Right lung (tissue), 2 donors: ENCODE measurements at regions not wholly inside any gene's neighbourhood (a gene's known extent, or its start where the extent isn't known, plus 50 kb on each side); places are given as distances from the start of the nearest gene placed in this dataset.

Source experiments
- DNase-seq, 2 donors: peaks; one replicate each; pipeline ENCODE4 v3.0.0-alpha.2; 2013

DNA sequence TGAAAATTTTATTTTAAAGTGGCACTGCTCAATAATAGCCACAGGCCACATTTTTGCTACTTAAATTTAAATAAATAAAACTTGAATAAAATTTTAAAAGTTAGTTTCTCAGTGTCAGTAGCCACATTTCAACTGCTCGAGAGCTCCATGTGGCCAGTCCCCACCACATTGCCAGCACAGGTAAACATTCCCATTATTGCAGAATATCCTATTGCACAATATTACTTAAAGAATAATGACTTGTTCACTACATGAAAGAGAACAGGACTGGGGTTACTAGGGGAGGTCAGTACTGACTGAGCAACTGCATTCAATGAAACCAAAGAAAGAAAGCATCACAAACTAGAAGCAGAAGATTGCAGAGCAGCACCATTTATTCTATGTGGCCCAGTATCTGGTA, 2201.6 kb upstream of the TENM3 start:
- no peak for DNase-seq

- no peak for DNase-seq
Observed at GRCh38 chr4:180052629-180053028, 2190.6 kb upstream of the TENM3 start.

DNA sequence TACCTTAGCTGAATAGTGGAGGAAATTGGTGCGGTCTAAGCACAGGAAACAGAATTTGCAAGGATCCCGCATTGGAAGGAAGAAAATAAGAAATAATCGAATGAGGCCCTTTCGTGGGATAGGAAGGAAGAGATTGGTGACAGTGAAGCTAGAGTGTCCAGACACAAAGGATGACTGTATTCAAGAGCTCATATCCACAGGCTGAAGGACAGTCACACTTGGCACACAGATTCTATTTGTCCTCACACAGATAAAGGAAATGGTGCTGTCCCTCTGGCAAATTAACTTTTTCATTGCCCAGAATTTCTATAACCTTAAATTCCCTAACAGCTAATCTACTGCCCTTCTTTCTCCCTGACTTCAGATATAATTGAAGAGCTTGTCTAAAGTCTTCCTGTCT, 2188.9 kb upstream of the TENM3 start:
- no peak for DNase-seq

GRCh38 chr4:180057299-180057721, 2185.9 kb upstream of the TENM3 start:
- DNase-seq = no peak

GRCh38 chr4:180057891-180058671, 2185.1 kb upstream of the TENM3 start:
- peak; percentile 6 to 27 for DNase-seq

DNA sequence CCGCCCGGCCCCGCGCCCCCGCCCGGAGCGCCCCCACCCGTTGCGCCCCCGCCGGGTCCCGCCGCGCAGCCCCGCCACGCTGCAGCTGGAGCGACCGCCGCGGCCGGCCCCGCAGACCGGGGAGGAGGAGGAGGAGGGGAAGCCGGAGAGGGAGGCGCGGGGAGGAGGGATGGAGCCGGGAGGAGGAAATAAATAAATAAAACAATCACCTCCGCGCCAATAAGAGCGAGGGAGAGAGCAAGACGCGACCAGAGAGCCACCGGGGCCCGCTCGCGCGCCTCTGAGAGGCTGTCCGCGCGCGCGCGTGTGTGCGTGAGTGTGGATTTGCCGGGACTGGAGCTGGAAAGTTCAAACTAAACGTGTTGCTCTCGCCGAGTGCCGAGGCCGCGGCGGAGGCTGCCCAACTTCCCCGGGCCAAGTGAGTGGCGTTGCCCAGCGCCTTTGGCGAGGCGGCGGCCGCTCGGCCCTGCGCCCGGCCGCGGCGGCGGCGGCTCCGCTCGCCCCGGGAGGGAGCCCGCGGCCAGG, 2184.4 kb upstream of the TENM3 start:
- DNase-seq = peak; percentile 77

DNA sequence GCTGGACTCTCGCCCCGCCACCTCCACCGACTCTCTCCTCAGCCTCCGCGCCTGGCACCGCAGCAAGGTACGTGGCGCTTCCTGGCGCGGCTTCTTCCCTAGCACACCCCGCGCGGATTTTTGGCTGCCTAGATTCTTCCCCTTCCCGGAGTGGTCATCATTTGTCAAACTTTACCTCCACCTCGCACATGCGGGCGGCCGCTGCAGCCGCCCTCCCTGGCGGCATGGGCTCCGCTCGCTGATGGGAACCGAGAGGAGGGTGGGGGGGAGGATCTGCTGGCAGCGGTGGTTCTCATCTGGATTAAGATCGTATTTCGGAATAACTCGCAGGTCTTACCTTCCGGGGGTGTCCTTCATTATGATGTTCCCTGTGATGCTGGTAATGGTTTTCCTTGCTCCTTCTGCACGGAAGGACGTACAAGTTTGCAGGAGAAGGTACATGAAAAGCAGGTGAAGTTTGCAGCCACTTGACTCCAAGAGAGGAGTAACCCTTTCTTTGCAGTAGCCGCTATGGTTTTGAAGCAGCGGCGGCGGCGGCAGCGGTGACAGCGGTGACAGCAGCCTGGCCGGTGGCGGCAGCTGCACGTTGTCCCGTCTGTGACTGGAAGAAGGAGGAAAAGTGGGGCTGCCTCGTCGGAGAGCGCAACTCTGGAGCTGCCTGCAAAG, 2183.9 kb upstream of the TENM3 start:
- DNase-seq = peak; percentile 9 to 24

DNA sequence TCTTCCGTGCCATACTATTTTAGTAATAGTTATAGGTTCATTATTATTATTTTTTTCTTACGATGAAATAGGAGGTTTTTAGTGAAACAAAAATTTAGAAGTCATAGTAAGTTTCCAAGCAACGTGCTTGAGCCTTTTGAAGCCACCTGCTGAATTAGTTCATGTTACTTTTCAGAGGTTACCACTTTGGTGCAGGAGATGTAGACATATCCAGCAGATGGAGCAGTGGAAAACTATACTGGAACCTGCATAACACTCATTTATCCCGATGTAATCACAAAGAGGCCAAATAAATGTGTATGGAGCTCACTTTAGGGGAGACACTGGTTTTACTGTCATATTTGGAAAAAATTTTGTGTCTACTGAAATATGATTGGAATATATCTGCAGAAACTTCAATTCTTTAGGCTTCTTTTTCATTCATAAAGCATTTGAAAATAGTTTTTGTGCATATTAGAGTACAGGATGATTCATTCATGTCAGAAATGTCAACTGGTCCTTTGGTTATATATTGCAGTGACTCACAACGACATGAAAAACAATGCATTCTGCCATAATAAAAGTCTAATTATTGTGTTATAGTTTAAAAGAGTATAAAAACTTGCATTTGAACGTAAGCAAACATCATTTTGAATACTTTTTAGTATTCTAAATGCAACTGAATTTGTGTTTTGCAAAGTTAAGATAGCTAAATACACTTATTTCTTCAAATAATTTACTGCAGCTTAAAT, 2182.9 kb upstream of the TENM3 start:
- DNase-seq = peak; percentile 10 to 12

GRCh38 chr4:180081072-180081471, 2162.1 kb upstream of the TENM3 start:
- no peak for DNase-seq

DNA sequence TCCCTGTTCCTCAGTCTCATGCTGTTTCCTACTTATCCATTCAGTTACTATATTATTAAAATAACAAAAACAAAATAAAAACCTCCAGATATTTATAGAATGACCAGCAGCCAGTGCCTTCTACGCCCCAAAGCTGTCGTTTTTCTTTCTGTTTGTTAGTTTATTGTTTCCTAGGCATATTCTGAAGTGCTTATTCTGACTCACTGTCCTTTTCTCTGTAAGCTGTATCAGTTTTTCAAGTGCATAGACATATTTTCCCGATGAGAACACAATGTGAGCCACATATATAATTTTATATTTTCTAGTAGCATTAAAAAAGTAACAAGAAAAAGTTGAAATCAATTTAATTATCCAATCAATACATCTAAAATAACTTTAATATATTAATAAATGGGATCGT, 2158.6 kb upstream of the TENM3 start:
- DNase-seq = no peak

GRCh38 chr4:180086480-180087190, 2156.6 kb upstream of the TENM3 start:
- no peak for DNase-seq

DNA sequence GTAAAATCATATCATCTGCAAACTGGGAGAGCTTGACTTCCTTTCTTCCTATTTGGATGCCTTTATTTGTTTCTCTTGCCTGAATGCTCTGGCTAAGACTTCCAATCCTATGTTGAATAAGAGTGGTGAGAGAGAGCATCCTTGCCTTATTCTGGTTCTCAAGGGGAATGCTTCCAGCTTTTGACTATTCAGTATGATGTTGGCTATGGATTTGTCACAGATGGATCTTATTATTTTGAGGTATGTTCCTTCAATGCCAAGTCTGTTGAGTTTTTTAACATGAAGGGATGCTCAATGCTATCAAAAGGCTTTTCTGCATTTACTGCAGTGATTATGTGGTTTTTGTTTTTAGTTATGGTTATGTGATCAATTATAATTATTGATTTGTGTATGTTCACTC, 2144.6 kb upstream of the TENM3 start:
- no peak for DNase-seq

DNA sequence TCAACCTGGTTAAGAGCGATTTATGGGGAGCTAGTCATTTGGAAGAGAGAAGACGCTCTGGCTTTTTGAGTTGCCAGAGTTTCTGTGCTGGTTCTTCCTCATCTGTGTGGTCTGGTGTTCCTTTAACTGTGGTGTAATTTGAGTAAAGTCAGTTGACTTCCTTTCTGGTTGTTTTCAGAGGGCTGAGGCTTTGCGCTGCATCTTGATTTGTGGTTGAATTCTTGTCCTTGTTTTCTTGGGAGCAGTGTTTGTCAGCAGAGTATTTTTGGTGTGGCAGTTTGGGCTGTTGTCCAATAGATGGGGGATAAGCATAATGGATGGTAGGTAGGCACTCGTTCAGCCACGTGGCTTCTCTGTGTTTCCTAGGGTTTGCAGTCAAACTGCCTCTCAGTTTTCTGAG, 2143.2 kb upstream of the TENM3 start:
- DNase-seq = no peak

DNA sequence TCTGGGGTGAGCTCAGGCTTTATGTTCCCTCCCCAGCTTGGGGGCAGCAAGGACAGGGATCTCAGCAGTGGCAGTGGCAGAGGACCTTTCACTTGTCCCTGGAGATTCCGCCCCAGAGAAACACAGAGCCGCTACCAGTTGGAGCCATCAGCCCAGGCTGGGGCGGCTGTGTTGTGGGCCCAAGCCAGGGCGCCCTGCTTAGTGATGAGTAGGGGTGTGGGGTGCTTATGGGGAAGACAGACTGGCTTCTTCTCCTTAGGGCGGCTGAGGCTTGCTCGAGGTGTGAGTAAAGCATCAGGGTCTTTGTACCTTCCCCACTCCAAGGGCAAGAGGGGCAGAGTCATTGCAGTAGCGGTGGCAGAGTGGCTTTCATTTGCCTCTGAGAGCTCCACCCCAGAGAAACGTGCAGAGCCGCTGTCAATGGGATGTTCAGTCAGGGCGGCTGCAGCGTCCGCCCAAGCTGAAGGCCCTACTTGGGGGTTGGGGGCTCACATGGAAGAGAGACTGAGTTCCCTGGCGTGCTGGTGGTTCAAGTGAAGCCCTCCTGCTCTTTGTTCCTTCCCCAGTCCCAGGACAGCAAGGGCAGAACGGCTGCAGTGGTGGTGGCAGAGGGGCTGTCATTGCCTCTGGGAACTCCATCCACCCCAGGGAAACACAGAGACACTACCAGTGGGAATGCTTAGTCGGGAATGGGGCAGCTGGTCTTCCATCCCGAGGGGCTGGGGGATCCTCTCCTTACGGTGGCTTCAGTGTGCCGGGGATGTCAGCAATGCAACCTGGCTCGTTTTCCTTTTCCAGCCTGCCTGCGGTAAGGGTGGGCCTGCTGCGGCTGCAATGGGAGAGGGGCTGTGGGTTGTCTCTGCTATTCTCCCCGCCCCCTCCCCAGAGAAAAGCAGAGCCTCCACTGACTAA, 2142.5 kb upstream of the TENM3 start:
- DNase-seq = no peak

- DNase-seq = no peak
Observed at GRCh38 chr4:180101348-180102083, 2141.7 kb upstream of the TENM3 start.

DNA sequence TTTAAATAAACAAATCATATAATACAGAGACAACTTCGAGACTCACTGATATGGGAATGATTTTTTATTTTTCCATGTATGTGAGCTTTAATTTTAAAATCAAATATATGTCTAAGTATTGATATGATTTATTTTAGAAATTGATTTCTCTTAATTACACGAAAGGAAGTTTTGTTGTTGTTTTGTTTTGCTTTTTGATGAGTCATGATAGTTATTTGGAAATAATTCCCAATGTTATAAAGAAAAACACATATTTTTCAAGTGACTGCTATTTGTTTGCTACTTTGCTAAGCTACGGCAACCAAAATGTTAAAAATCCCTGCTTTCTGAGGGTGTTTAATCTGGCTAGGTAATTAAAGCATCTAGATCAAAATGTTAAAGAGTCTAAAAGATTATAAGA, 2139.4 kb upstream of the TENM3 start:
- no peak for DNase-seq

DNA sequence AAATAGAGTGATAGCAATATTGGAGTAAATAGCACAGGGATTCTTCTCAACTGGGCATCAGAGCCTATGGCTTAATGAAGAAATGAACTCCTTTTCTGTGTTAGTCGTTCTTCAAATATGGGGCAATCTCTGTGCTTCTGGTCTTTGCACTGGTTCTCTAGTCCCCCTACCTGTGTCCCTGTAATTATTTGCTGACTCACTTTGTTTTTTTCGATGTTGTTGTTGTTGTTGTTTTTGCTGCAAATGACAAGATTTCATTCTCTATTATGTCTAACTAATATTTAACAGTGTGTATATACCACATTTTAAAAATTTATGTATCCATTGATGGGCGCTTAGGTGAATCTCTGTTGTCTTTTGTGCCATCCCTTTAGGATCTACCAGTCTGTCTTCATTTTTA, 2137.8 kb upstream of the TENM3 start:
- no peak for DNase-seq

- DNase-seq = no peak
Observed at GRCh38 chr4:180106122-180106521, 2137.1 kb upstream of the TENM3 start.

DNA sequence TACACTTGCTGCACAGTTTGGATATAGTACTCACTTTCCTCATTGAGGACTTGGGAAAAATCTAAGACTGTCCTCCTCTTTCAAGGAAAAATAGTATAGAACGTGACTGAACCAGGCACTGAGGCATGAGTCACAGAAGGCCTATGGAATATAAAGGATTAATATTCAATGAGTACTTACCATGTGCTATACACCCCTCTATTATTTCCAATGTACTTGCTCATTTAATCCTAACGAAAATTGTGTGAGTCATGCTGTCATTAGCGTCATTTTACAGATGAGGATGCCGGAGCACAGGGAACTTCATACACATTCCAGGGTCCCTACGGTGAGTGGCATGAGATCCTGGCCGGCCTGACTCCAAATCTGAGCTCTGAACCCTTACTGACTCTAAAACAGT, 2136.2 kb upstream of the TENM3 start:
- DNase-seq = no peak

GRCh38 chr4:180116840-180117239, 2126.4 kb upstream of the TENM3 start:
- DNase-seq = no peak
